HG02973 (cell line): ENCODE measurements at regions not wholly inside any gene's neighbourhood (a gene's known extent, or its start where the extent isn't known, plus 50 kb on each side); places are given as distances from the start of the nearest gene placed in this dataset.
"Not testable (repeated sequence)": the region's sequence is repeated elsewhere in the genome, so short reads cannot be mapped to it uniquely, and the experiment has no call there.

Source experiments
- ATAC-seq: cut with Tn5 transposase; IDR thresholded peaks from one replicate; pipeline ENCODE4 v1.9.1; 2021; ENCODE audit warnings: moderate library complexity; ENCODE audit not compliant: unreplicated experiment

DNA sequence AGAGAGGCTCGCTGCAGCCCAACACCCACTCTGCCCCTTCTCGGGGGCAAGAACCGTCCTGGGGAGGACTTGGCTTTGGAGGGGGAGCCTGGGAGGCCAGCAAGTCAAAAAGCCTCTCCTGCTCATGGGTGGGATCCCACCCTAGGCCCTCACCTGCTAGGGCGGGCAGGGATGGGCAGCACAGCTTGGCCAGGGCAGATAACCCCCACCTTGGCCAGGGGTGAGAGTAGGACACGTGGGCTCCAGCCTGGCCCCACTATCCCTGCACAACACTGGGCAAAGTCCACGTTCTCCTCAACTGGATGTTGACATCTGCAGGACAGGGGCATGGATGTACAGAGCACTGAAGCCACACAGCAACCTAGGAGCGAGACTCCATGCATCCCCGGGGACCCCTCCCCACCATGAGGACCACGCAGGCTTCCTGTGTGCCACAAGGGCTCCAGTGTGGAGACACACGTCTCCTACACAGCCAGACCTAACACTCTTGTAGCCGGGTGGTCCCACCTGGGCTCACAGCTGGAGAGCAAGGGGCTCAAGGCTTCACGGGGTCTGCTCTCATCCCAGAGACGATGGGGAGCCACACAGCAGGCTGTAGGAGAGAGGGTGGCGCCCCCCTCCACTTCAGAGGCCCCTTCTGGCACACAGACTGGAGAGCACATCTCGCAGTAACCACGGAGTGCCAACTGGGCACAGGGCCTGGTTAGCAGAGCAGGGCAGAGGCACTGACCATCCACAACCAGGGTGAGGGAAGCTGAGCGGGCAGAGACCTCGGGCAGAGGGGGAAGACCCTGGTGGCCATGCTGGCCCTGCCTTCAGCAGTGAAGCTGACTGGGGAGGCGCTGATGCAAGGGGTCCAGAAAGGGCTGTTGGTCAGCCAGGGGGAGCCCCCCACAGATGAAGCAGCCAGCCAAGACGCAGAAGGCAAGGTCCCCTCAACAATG, 171.1 kb downstream of the CRYBB2 start:
- no peak for ATAC-seq

- no peak for ATAC-seq
Observed at GRCh38 chr22:25392584-25392983, 171.9 kb upstream of the GRK3 start.

DNA sequence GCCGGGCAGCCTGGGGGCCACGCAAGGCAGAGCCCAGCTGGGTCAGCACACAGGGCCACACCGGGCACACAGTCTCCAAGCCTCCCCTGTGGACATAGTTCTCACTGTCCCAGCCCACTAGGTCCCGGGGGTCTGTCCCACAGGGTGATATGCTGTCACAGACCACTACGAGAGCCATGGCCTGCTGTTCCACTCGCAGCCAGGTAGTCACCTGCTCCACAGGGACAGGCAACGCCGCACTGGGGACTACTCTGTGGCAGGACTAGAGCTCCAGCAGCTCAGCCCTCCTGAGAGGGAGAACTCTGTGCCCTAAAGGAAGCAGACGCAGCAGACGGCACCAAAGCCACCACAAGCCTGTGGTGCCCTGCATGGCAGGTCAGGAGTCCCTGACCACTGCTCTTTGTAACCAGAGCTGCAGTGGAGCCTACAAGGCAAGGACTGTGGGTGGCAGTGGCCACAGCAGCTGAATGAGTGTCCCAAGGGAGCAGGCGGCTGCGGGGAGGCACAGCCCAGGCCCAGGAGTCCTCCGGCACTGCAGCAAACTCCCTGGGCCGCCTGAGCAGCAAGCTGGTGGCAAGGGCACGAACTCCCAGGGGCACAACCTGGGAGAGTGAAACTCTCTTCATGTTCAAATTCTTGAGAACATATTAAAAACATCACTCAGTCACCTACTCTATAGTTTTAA, 171.2 kb upstream of the GRK3 start:
- ATAC-seq: no peak

- no peak for ATAC-seq
Observed at GRCh38 chr22:25395468-25395867, 169.0 kb upstream of the GRK3 start.

DNA sequence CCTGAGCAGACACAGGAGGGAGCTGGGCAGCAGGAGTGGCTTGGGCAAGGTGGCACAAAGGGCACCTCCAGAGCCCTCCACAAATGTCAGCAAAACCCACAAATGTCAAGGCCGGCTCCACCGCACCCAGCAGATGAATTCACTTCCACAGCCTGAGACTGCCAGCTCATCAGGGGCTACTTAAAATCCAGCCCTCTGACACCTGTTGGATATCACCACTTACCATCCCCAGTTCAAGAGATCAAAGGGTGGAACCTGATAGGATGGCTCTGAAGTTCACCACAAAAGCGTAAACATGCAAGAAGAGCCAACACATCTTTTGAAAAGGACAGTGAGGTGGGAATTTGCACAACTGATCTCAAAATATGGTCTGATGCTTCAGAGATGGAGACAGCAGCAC, 168.6 kb upstream of the GRK3 start:
- no peak for ATAC-seq

GRCh38 chr22:25396615-25397200, 167.8 kb upstream of the GRK3 start:
- no peak for ATAC-seq

- no peak for ATAC-seq
Observed at GRCh38 chr22:25397616-25398015, 166.9 kb upstream of the GRK3 start.

- ATAC-seq: not testable (repeated sequence)
Observed at GRCh38 chr22:25398591-25399062, 165.8 kb upstream of the GRK3 start.

DNA sequence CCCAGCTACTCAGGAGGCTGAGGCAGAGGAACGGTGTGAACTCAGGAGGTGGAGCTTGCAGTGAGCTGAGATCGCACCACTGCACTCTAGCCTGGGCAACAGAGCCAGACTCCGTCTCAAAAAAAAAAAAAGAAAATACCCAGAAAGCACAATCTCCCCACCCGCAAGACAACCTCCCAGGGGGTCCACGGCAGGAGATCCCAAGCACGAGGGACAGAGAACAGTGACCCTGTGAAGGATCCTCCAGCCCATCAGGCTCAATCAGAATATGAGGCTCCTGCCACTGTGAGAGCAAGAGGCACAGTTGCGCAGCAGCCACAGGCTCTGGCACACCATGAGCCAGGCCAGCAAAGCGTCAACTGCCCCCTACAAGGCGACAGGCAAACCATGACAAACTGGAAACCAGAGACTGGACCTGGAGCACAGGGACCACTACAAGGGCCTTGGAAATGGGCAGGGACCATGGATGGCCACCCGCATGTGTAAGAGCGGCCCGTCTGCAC, 164.8 kb upstream of the GRK3 start:
- no peak for ATAC-seq

DNA sequence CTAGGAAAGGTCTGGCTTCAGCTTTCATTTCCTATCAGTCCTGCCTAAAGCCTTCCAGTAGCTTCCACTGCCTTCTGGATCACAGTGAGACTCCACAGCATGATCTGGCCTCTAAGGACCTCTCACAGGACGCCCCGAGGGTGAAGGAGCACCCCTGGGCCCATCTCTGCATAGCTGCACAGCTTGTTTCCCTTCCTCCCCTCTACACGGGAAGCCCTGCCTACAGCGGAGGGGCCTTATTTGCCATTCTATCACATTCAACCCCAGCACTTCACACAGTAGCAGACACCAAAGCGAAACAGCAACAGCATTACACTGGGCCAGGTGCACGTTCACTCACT, 162.3 kb upstream of the GRK3 start:
- ATAC-seq: no peak

DNA sequence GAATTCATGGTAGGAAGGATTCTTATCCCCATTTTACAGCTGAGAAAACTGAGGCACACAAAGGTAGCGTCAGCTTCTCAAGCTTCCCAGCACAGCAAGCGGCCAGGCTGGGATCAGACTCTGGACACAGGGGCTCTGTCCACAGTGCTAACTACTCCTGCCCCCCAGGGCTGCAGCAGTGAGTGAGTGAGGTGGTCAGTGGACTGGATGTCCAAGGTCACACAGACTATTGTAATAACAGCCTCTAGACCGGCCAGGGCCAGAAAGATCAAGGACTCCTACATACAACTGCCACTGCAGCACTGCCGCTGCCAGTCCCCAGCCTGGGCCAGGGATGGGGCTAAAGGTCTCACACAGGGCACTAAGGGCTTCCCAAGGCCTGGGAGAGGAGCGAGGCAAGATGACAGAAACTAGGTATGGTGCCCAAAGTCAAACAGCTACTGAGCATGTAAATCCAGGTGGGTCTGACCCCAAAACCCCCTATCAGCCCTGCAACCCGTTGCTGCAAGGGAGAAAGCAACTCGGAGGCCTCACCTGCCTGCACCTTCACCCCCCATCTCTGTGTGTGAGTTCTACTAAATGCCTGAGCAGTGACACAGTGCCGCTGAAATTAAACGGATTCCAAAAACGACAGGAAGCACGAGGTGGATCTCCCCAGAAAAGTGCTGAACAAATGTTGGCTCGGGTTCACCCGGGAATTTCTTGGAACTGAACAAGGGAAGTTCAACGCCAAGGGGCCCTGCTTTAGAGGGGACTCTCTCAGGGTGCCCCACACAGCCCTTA, 161.8 kb upstream of the GRK3 start:
- ATAC-seq: no peak

DNA sequence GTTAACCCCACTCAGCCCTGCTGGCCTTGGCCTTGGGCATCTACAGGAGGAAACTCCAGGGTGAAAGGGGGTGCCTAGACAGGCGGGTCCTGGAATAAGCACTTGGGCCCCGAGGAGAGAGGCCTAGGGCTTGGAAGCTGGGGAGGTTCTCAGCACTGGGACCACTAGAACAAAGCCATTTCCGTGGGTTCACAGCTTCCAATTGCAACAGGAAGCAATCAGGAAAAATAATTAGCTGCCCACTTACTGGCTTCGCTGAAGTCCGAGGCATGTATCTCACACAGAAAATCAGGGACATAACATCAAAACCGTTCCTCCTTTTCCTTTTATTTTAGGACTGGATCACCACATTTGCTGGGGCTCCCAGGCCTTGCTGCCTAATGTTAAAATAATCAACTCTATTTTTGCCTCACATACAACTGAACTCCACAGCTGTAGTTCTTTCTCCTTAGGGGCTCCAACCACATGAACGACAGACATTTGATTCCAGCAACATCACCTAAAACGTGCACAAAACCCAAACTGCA, 161.1 kb upstream of the GRK3 start:
- ATAC-seq: no peak

DNA sequence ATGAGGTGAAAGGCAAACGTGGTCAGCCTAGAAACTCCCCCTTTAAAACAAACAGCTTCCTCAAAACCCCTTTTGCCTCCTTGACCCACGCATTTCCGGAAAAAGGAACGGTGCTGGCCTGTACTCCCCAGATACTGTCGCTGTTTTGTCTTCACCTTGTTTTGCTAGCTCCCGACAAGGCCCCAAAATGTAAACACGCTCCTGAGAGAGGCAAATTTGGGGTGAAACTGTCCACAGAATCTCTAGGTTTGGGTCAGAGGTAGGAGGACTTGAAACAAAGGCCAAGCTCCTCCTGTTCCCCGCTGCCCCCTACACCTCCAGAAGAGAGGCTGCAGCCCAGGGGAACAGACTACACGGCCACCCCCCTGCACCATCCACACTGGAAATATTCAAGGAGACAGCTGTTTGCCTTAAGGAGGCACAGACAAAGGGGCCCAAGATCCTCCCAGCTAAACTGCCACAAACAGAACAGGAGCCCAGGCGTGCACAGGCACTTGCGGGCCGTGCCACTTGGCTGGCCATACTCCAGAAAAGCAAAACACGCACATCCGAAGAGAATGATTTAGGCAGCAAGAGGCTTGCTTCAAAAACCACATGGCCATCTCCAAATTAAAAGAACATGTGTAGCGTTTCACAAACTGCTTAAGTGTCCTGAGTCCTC, 160.5 kb upstream of the GRK3 start:
- no peak for ATAC-seq

DNA sequence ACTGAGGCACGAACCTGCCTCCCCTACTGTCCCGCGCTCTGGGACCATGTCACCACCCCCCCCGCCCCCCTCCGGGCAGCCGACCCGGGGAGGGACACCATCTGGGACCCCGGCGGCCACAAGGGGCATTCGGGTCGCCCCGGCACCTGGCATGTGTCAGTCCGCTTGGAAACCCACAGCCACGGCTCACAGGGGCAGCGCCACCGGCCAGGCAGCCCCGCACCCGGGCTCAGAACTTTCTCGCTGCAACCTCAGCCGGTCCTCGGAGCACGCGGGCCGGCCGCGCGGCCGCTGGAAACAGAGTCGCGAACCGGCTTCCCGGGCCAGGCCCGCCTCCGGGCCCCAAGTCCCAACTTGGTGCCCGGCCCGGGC, 159.9 kb upstream of the GRK3 start:
- no peak for ATAC-seq

GRCh38 chr22:25404928-25405816, 159.3 kb upstream of the GRK3 start:
- no peak for ATAC-seq

DNA sequence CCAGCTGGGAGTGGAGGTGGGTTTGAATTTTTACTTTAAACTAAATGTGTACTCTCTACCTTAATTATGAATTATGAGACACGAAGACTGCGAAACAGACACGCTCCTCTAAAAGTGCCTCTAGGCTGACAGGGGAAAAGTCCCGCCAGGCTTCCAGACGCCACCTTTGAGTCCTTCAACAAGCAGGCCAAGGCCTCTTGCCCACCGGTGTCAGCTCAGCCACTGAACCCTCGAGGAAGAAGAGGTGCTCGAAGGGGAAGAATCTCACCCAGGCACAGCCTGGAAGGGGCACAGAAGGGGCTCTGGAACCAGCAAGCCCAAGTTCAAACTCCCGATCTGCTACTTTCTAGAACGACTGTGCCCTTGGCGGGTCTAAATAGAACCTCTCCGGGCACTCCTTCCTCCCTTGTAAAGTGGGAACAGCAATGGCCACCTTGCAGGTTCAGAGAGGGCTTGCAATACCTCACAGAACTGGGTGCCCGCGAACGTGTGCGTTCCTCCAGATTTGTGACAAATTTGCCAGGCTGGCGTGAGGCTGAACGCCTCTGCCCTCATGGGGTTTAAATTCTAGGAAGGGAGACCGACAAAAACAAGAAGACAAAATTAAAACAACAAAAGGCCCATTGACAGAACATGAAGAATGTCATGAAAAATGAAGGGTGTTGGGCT, 158.5 kb upstream of the GRK3 start:
- ATAC-seq: no peak

DNA sequence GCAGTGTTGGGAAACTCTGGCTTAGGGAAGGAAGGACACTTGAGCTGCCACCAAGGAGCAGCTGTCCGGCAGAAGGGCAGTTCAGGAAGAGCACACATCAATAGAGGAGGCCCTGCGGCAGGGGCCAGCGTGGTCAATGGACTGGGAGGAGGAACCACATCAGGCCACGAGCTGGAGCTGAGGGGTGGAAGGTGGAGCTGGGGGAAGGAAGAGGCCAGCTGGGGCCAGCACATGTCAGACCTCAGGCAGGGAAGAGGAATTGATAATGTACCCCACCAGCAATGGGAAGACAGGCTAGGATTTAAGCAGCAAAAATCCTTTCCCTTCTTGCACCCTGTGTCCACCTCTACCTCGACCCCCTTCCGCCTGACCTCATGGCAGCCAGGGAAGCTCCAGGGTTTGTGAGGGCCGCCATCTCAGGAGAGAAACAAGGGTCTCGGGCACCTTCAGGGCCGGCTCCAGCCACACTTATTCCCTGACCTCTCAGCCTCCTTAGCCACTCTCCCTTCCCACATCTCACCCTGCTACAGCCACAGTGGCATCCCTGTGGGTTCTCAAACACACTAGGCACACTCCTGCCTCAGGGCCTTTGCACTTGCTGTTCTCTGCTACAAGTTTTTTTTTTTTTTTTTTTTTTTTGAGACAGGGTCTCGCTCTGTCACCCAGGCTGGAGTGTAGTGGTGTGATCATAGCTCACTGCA, 157.8 kb upstream of the GRK3 start:
- ATAC-seq: no peak

DNA sequence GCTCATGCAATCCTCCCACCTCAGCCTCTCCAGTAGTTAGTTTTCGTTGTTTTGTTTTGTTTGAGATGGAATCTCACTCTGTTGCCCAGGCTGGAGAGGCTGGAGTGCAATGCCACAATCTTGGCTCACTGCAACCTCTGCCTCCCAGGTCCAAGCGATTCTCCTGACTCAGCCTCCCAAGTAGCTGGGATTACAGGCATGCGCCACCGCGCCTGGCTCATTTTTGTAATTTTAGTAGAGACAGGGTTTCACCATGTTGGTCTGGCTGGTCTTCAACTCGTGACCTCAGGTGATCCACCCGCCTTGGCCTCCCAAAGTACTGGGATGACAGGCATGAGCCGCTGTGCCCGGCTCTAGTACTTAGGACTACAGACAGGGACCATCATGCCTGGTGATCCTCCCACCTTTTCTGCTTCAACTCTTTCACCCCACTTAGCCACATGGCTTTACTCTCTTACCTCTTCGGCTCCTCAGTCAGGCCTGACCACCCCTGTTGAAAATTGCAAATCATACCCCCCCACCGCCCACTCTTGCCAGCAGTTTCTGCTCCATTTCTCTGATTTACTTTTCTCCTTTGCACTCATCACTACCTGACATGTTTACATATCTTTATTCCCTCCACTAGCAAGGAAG, 157.1 kb upstream of the GRK3 start:
- no peak for ATAC-seq
